ENCODE measurements at regions not wholly inside any gene's neighbourhood (a gene's known extent, or its start where the extent isn't known, plus 50 kb on each side); places are given as distances from the start of the nearest gene placed in this dataset.

GRCh38 chr18:77654302-77654701 is 404.7 kb downstream of the GALR1 start:
- TF ChIP-seq, protein P1, sequence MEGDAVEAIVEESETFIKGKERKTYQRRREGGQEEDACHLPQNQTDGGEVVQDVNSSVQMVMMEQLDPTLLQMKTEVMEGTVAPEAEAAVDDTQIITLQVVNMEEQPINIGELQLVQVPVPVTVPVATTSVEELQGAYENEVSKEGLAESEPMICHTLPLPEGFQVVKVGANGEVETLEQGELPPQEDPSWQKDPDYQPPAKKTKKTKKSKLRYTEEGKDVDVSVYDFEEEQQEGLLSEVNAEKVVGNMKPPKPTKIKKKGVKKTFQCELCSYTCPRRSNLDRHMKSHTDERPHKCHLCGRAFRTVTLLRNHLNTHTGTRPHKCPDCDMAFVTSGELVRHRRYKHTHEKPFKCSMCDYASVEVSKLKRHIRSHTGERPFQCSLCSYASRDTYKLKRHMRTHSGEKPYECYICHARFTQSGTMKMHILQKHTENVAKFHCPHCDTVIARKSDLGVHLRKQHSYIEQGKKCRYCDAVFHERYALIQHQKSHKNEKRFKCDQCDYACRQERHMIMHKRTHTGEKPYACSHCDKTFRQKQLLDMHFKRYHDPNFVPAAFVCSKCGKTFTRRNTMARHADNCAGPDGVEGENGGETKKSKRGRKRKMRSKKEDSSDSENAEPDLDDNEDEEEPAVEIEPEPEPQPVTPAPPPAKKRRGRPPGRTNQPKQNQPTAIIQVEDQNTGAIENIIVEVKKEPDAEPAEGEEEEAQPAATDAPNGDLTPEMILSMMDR (IDR thresholded peaks at IDR 0.05; ENCODE audit: low read depth, low read length, poor library complexity, severe bottlenecking): no peak
- no peak for TF ChIP-seq EZH2phosphoT487 (IDR thresholded peaks at IDR 0.05; ENCODE audit: borderline replicate concordance, low read length)
